ENCODE measurements at regions not wholly inside any gene's neighbourhood (a gene's known extent, or its start where the extent isn't known, plus 50 kb on each side); places are given as distances from the start of the nearest gene placed in this dataset.
A peak's percentile ranks its signal among the peaks of the same experiment; 100 is the strongest.

- TF ChIP-seq ZSCAN9 (CRISPR knock-in tag; IDR thresholded peaks at IDR 0.05; ENCODE audit: borderline replicate concordance) = peak; percentile 79; the same call in 1 of the 2 replicates
- peak; percentile 47; the same call in 1 of the 2 replicates for TF ChIP-seq THRA (CRISPR knock-in tag; IDR thresholded peaks at IDR 0.05; ENCODE audit: borderline replicate concordance)
- TF ChIP-seq STAT5B (CRISPR knock-in tag; IDR thresholded peaks at IDR 0.05) = 0 out of 2 replicates have a peak, but pooled peaks have one; percentile 23
- 0 out of 2 replicates have a peak, but pooled peaks have one; percentile 29 for TF ChIP-seq MXD4 (CRISPR knock-in tag; IDR thresholded peaks at IDR 0.05)
- TF ChIP-seq ZNF496 (CRISPR knock-in tag; IDR thresholded peaks at IDR 0.05; ENCODE audit: insufficient replicate concordance) = no peak
- TF ChIP-seq ZXDC (CRISPR knock-in tag; IDR thresholded peaks at IDR 0.05) = no peak
- TF ChIP-seq POLR2G (IDR thresholded peaks at IDR 0.05; ENCODE audit: low read depth, low read length) = peak; percentile 77
- peak; percentile 6; the same call in 1 of the 2 replicates for TF ChIP-seq MYC (CRISPR knock-in tag; IDR thresholded peaks at IDR 0.05; ENCODE audit: borderline replicate concordance)
- TF ChIP-seq DPF2 (CRISPR knock-in tag; IDR thresholded peaks at IDR 0.05; ENCODE audit: borderline replicate concordance, low read depth) = peak; percentile 54; the same call in 1 of the 2 replicates
- no peak for TF ChIP-seq E2F1 (CRISPR knock-in tag; IDR thresholded peaks at IDR 0.05)
- no peak for TF ChIP-seq ZNF720 (CRISPR knock-in tag; IDR thresholded peaks at IDR 0.05)
- no peak for TF ChIP-seq ZNF570 (CRISPR knock-in tag; IDR thresholded peaks at IDR 0.05; ENCODE audit: borderline replicate concordance)
- TF ChIP-seq TEAD3 (CRISPR knock-in tag; optimal IDR thresholded peaks at IDR 0.05; ENCODE audit: borderline replicate concordance) = peak; percentile 87
- TF ChIP-seq SMARCC2 (IDR thresholded peaks at IDR 0.05) = no peak
- TF ChIP-seq HOMEZ (CRISPR knock-in tag; IDR thresholded peaks at IDR 0.05; ENCODE audit: low read depth) = peak; percentile 59
- peak; percentile 37; the same call in 1 of the 2 replicates for TF ChIP-seq ZBTB33 (CRISPR knock-in tag; IDR thresholded peaks at IDR 0.05)
- peak; percentile 33 for TF ChIP-seq RBM22 (optimal IDR thresholded peaks at IDR 0.05; ENCODE audit: low read length)
Measured at GRCh38 chr1:234874291-234875288, 254.0 kb downstream of the TOMM20 start (continued).
